ENCODE measurements at regions not wholly inside any gene's neighbourhood (a gene's known extent, or its start where the extent isn't known, plus 50 kb on each side); places are given as distances from the start of the nearest gene placed in this dataset.

DNA sequence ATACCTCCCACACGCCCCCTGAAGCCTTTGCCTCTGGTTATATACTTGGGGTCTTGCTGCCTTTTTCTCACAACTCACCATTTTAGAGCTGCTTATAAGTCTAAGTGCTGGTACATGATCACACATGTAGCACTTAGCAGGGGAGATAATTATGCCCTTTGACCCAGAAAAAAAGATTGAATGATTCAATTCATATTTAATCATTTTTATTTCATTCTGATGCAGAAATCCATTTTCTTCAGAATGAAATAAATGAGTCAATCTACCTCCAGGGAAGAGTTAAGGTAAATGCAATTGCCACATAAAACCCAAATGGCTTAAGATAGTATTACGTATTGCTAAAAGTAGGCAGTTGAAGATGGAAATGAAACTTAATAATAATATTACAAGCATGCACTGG, 414.6 kb upstream of the PRICKLE1 start:
- TF ChIP-seq POLR2AphosphoS5 (IDR thresholded peaks at IDR 0.05; ENCODE audit: low read depth), result no peak
- TF ChIP-seq, protein P1, sequence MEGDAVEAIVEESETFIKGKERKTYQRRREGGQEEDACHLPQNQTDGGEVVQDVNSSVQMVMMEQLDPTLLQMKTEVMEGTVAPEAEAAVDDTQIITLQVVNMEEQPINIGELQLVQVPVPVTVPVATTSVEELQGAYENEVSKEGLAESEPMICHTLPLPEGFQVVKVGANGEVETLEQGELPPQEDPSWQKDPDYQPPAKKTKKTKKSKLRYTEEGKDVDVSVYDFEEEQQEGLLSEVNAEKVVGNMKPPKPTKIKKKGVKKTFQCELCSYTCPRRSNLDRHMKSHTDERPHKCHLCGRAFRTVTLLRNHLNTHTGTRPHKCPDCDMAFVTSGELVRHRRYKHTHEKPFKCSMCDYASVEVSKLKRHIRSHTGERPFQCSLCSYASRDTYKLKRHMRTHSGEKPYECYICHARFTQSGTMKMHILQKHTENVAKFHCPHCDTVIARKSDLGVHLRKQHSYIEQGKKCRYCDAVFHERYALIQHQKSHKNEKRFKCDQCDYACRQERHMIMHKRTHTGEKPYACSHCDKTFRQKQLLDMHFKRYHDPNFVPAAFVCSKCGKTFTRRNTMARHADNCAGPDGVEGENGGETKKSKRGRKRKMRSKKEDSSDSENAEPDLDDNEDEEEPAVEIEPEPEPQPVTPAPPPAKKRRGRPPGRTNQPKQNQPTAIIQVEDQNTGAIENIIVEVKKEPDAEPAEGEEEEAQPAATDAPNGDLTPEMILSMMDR (IDR thresholded peaks at IDR 0.05; ENCODE audit: insufficient read depth, low read length), result no peak

Measured in HL-60 (cell line).